ENCODE measurements at regions not wholly inside any gene's neighbourhood (a gene's known extent, or its start where the extent isn't known, plus 50 kb on each side); places are given as distances from the start of the nearest gene placed in this dataset.

GRCh38 chr3:191557322-191557721, 96.4 kb downstream of the PYDC2 start:
- Histone ChIP-seq H3K27ac (replicated peaks) (no peak overlapping the region), H3K27me3 (ENCODE audit: insufficient read depth, poor library complexity, severe bottlenecking) (no peaks in the 10 kb centered on the region), H3K4me3 (replicated peaks; ENCODE audit: insufficient read depth, low read length) (no peak overlapping the region)
- no peak for TF ChIP-seq POLR2AphosphoS5 (IDR thresholded peaks at IDR 0.05; ENCODE audit: low read depth)
- TF ChIP-seq GABPA (IDR thresholded peaks at IDR 0.05; ENCODE audit: low read depth) = no peak
- peak; percentile 78 for TF ChIP-seq REST (IDR thresholded peaks at IDR 0.05; ENCODE audit: insufficient replicate concordance, low read depth)
- no peak for TF ChIP-seq SPI1 (IDR thresholded peaks at IDR 0.05; ENCODE audit: borderline replicate concordance, low read depth)
- no peak for DNase-seq (ENCODE audit: low read depth in 1 of 2, low spot score in 1 of 2)

DNA sequence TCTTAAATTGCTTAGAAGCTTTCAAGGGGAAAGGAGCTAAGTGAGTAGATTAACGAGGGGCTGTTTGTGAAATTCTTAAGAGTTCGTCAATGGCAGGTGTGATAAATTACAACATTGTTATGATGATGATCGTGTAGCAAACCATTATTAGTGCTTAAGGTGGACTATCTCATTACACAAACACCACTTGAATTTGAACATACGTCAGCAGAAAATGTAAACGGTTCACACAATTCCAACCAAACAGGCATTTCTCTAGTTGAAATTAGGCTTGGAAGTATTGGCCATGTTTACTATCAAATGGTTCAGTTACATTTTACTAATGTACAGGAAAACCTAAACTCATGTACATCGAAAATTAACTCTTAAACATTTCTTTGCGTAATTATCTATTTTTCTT, 102.8 kb downstream of the PYDC2 start:
- Histone ChIP-seq H3K27me3 (ENCODE audit: insufficient read depth, poor library complexity, severe bottlenecking) (no peaks in the 10 kb centered on the region), H3K4me3 (replicated peaks; ENCODE audit: insufficient read depth, low read length) (no peak overlapping the region), H3K27ac (replicated peaks) (no peak overlapping the region)
- DNase-seq (ENCODE audit: low read depth in 1 of 2, low spot score in 1 of 2) = no peak
- no peak for TF ChIP-seq POLR2AphosphoS5 (IDR thresholded peaks at IDR 0.05; ENCODE audit: low read depth)
- no peak for TF ChIP-seq REST (IDR thresholded peaks at IDR 0.05; ENCODE audit: insufficient replicate concordance, low read depth)
- no peak for TF ChIP-seq SPI1 (IDR thresholded peaks at IDR 0.05; ENCODE audit: borderline replicate concordance, low read depth)
- TF ChIP-seq, protein P1, sequence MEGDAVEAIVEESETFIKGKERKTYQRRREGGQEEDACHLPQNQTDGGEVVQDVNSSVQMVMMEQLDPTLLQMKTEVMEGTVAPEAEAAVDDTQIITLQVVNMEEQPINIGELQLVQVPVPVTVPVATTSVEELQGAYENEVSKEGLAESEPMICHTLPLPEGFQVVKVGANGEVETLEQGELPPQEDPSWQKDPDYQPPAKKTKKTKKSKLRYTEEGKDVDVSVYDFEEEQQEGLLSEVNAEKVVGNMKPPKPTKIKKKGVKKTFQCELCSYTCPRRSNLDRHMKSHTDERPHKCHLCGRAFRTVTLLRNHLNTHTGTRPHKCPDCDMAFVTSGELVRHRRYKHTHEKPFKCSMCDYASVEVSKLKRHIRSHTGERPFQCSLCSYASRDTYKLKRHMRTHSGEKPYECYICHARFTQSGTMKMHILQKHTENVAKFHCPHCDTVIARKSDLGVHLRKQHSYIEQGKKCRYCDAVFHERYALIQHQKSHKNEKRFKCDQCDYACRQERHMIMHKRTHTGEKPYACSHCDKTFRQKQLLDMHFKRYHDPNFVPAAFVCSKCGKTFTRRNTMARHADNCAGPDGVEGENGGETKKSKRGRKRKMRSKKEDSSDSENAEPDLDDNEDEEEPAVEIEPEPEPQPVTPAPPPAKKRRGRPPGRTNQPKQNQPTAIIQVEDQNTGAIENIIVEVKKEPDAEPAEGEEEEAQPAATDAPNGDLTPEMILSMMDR (IDR thresholded peaks at IDR 0.05; ENCODE audit: insufficient read depth, low read length) = no peak
- TF ChIP-seq GABPA (IDR thresholded peaks at IDR 0.05; ENCODE audit: low read depth) = no peak

DNA sequence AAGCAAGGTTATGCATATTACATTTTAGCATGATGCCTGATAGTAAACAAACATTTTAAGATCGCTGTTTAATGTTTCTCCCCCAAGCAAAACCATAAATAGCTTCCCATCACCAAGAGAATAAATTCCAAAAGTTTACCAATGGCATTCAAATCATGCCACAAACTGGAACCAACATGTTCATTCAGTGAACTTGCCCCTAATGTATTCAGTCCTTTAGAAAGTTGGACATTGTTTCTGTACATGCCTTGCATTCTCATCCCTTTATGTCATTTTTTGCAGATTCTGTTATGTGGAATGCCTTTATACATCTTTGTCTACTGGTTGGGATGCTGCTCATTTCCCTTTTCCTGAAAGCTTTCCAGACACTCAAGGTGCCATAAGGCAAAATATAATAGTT, 105.5 kb downstream of the PYDC2 start:
- Histone ChIP-seq H3K27me3 (ENCODE audit: insufficient read depth, poor library complexity, severe bottlenecking) (no peaks in the 10 kb centered on the region), H3K4me3 (replicated peaks; ENCODE audit: insufficient read depth, low read length) (no peak overlapping the region), H3K27ac (replicated peaks) (no peak overlapping the region)
- TF ChIP-seq REST (IDR thresholded peaks at IDR 0.05; ENCODE audit: insufficient replicate concordance, low read depth) (no peak), GABPA (IDR thresholded peaks at IDR 0.05; ENCODE audit: low read depth) (no peak), SPI1 (IDR thresholded peaks at IDR 0.05; ENCODE audit: borderline replicate concordance, low read depth) (no peak), POLR2AphosphoS5 (IDR thresholded peaks at IDR 0.05; ENCODE audit: low read depth) (no peak)
- TF ChIP-seq, protein P1 (IDR thresholded peaks at IDR 0.05; ENCODE audit: insufficient read depth, low read length) = no peak
- no peak for DNase-seq (ENCODE audit: low read depth in 1 of 2, low spot score in 1 of 2)
